Activated CD8-positive, alpha-beta memory T cell treated with anti-CD3 and anti-CD28 coated beads, Interleukin-2, amount 10 ng/mL, durations not matched to agents 7 days and 5 days (primary cell): ENCODE measurements at regions not wholly inside any gene's neighbourhood (a gene's known extent, or its start where the extent isn't known, plus 50 kb on each side); places are given as distances from the start of the nearest gene placed in this dataset.

ENCODE experiments used
- ATAC-seq: fragments of 150-1000 bp; cut with Tn5 transposase; one replicate; pipeline ENCODE4 v1.10.0; 2021; ENCODE audit warnings: moderate library complexity
- CTCF ChIA-PET: fragments of 350-600 bp; sonication (Branson Sonifier 250); formaldehyde crosslinking; loops from one replicate; lab custom pipeline; 2021; ENCODE audit warnings: antibody characterized with exemption; lab: Charles Lee
- DNase-seq: peaks from one replicate; pipeline ENCODE4 v3.0.0-alpha.2; 2020
- H3K27ac Mint-ChIP-seq: one replicate; pipeline ENCODE4 v1.8.0; 2021; ENCODE audit warnings: mild to moderate bottlenecking, mixed read lengths
- H3K27me3 Mint-ChIP-seq: one replicate; pipeline ENCODE4 v1.8.0; 2021; ENCODE audit warnings: mixed read lengths
- H3K36me3 Mint-ChIP-seq: one replicate; pipeline ENCODE4 v1.8.0; 2021; ENCODE audit warnings: mild to moderate bottlenecking, mixed read lengths
- H3K4me1 Mint-ChIP-seq: one replicate; pipeline ENCODE4 v1.8.0; 2021; ENCODE audit warnings: mixed read lengths
- H3K4me3 Mint-ChIP-seq: one replicate; pipeline ENCODE4 v1.8.0; 2021; ENCODE audit warnings: mild to moderate bottlenecking, moderate library complexity, mixed read lengths
- H3K9me3 Mint-ChIP-seq: one replicate; pipeline ENCODE4 v1.8.0; 2022; ENCODE audit warnings: low read depth, mixed read lengths

DNA sequence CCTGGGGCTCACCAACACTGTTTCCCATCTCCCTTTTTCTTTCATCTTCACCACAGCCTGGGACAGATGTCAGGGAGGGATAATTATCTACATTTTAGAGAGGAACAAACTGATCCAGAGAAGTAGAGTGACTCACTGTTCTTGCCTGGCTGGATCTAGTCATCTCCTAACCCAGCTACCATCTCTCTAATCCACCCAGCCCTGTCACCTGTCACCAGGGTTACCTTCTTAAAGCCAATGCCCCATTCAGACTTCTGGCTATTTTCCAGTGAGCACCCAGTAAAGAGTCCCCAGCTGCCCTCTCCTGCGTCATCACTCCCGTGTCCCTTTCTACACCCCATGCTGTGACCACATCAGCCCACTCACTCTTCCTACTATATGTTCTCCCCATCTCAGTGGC, 68.4 kb upstream of the DUSP5 start:
- Mint-ChIP-seq H3K36me3 (peaks cover 4% of the 10 kb centered on the region), H3K4me3 (no peak overlapping the region), H3K27ac (peak overlapping the region; percentile 37), H3K9me3 (no peaks in the 10 kb centered on the region), H3K27me3 (no peaks in the 10 kb centered on the region), H3K4me1 (peaks cover 83% of the 10 kb centered on the region)
- ATAC-seq (no peak), DNase-seq (no peak)
- CTCF ChIA-PET: interaction anchor here (1.4 to 4.5 kb wide), 3 partner anchors 12 to 75 kb away, joined by 5 to 27 read pairs (median 17); no protein-coding TSS in a partner anchor

DNA sequence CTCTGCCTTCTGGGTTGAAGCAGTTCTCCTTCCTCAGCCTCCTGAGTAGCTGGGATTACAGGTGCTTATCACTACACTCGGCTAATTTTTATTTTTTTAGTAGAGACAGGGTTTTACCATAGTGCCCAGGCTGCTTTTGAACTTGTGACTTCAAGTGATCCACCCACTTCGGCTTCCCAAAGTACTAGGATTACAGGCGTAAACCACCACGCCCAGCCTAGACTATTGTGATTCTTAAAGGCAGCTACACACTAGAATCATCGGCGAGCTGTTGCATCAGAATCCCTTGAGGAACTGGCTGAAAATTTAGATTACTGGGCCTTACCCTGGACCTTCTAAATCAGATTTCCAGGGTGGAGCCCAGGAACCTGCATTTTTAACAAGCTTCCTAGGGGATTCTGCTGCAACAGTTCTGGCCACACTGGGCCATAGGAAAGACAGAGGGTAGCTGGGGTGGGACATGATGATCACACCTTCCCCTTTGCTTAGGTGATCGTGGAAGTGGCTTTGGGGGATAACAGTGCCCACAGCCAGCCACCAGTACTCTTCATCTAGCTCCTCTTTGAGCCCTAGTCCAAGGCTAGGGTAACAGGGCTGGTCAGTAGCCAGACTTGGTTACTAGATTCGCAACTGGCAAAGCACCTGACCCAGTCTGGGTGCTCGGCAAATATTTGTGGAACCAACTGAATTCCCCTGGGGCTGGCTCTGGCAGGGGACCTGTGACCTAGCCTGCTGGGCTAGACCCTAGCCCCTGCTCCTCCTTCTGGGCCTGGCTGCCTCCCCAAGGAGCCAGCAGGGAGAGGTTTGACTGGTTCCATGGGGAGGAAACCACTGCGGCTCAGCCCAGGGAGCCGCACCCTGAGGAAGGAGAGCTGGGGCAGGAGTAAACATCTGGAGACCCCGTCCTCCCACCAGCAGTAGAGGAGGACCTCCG, 67.1 kb upstream of the DUSP5 start:
- Mint-ChIP-seq H3K27me3 (no peaks in the 10 kb centered on the region), H3K4me1 (peaks cover 73% of the 10 kb centered on the region), H3K9me3 (no peaks in the 10 kb centered on the region), H3K36me3 (peaks cover 3% of the 10 kb centered on the region), H3K4me3 (no peak overlapping the region), H3K27ac (no peak overlapping the region)
- no peak for ATAC-seq
- DNase-seq: no peak
- CTCF ChIA-PET: interaction anchor here (1.3 to 4.5 kb wide), 5 partner anchors 11 to 76 kb away, joined by 3 to 27 read pairs (median 6); no protein-coding TSS in a partner anchor

DNA sequence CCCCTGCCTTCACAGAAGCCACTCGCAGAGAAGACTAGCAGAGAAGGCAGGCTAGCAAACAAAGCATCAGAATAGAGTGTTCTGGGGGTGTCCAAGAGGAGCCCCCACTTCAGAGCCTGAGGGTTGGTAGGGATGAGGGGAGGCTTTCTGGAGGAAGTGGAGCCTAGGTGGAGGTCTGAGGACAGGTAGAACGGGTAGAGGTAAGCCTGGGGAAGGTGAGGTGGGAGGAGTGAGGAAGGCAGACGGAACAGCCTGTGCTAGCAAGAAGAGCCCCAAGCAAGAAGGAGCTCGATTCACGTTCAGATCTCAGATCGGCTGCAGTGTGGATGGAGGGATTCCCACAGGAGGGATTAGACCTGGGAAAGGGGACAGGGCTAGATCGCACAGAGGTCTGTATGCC, 66.0 kb upstream of the DUSP5 start:
- Mint-ChIP-seq H3K4me3 (no peak overlapping the region), H3K9me3 (no peaks in the 10 kb centered on the region), H3K36me3 (peaks cover 2% of the 10 kb centered on the region), H3K4me1 (peaks cover 62% of the 10 kb centered on the region), H3K27ac (no peak overlapping the region), H3K27me3 (no peaks in the 10 kb centered on the region)
- ATAC-seq (no peak), DNase-seq (no peak)
- CTCF ChIA-PET: interaction anchor here (1.1 to 4.5 kb wide), 5 partner anchors 10 to 78 kb away, joined by 3 to 27 read pairs (median 6); no protein-coding TSS in a partner anchor

GRCh38 chr10:110432084-110432483, 65.6 kb upstream of the DUSP5 start:
- H3K36me3 Mint-ChIP-seq: peaks cover 2% of the 10 kb centered on the region
- no peaks in the 10 kb centered on the region for H3K27me3 Mint-ChIP-seq
- ATAC-seq (peak; percentile 72), DNase-seq (no peak)
- no peaks in the 10 kb centered on the region for H3K9me3 Mint-ChIP-seq
- H3K4me3 Mint-ChIP-seq: no peak overlapping the region
- CTCF ChIA-PET: interaction anchor here (1.1 to 4.0 kb wide), 4 partner anchors 9 to 79 kb away, joined by 3 to 17 read pairs (median 6); no protein-coding TSS in a partner anchor
- H3K4me1 Mint-ChIP-seq: peaks cover 58% of the 10 kb centered on the region
- H3K27ac Mint-ChIP-seq: no peak overlapping the region

GRCh38 chr10:110432814-110433565, 64.7 kb upstream of the DUSP5 start:
- Mint-ChIP-seq H3K36me3 (peaks cover 2% of the 10 kb centered on the region), H3K4me3 (no peak overlapping the region), H3K27ac (no peak overlapping the region), H3K9me3 (no peaks in the 10 kb centered on the region), H3K27me3 (no peaks in the 10 kb centered on the region), H3K4me1 (peaks cover 49% of the 10 kb centered on the region)
- DNase-seq (no peak), ATAC-seq (no peak)
- CTCF ChIA-PET: interaction anchor here (0.7 to 4.0 kb wide), 3 partner anchors 8 to 15 kb away, joined by 3 to 17 read pairs (median 5); no protein-coding TSS in a partner anchor

DNA sequence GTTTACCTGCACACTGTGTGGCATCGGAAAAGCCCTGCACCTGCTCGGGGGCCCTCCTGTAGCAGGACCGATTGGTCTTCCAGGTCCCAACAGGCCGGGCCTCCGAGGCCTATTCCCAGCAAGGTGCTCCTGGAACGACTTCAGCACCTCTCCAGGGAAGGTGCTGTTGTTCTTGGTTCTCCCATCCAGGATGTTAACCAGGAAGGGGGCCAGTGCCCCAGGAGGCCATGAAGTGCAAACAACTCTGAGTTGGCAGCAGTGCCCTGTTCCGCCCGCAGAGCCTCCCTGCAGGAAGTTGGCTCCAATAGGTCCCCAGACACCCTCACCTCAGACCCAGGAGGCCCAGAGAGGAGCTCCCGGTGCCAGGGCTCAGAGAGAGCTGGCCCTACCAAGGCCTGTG, 64.0 kb upstream of the DUSP5 start:
- no peak overlapping the region for H3K4me3 Mint-ChIP-seq
- H3K27ac Mint-ChIP-seq: no peak overlapping the region
- CTCF ChIA-PET: no interaction called here
- no peak for DNase-seq
- no peaks in the 10 kb centered on the region for H3K9me3 Mint-ChIP-seq
- H3K36me3 Mint-ChIP-seq: peaks cover 2% of the 10 kb centered on the region
- H3K27me3 Mint-ChIP-seq: no peaks in the 10 kb centered on the region
- peaks cover 45% of the 10 kb centered on the region for H3K4me1 Mint-ChIP-seq
- no peak for ATAC-seq

GRCh38 chr10:110434489-110435096, 63.1 kb upstream of the DUSP5 start:
- Mint-ChIP-seq H3K4me3 (no peak overlapping the region), H3K9me3 (no peaks in the 10 kb centered on the region), H3K27me3 (no peaks in the 10 kb centered on the region), H3K4me1 (peaks cover 37% of the 10 kb centered on the region), H3K27ac (no peak overlapping the region), H3K36me3 (peaks cover 2% of the 10 kb centered on the region)
- ATAC-seq (no peak), DNase-seq (no peak)
- CTCF ChIA-PET: interaction anchor here (1.1 kb wide), 1 partner anchor 9 kb away, joined by 5 read pairs; no protein-coding TSS in a partner anchor

DNA sequence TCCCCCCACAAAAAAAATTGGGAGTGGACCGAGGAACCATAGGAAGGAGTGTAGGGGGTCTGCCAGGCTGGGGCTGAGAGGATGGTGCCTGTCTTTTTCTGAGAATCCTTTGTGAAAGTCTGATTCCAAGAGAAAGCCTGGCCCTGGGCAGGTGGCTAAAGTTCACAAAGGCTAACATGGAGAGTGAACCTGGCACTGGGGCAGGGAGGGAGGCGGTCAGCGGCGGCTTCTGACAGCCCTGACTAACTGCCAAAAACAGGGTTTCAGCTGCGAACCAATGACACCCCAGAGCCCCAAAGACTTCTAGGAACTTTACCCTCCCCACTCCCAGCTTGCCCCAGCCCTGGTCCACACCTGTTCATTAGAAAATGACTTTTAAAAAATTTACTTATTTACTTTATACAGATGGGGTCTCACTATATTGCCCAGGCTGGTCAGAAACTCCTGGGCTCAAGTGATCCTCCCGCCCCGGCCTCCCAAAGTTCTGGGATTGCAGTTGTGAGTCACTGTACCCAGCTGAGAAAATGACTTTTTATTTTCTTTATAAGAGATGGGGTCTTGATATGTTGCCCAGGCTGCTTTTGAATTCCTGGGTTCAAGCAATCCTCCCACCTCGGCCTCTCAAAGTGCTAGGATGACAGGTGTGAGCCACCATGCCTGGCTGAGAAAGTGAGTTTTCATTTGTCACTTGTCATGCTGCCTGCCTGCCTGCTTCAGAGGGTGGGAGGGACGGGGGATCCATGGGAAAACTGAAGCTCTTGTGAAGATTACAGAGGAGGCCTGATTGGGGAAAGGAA, 61.0 kb upstream of the DUSP5 start:
- DNase-seq: no peak
- Mint-ChIP-seq H3K27me3 (no peaks in the 10 kb centered on the region), H3K4me1 (peaks cover 26% of the 10 kb centered on the region), H3K36me3 (peaks cover 2% of the 10 kb centered on the region), H3K27ac (no peak overlapping the region), H3K9me3 (no peaks in the 10 kb centered on the region), H3K4me3 (no peak overlapping the region)
- no peak for ATAC-seq
- CTCF ChIA-PET: no interaction called here

DNA sequence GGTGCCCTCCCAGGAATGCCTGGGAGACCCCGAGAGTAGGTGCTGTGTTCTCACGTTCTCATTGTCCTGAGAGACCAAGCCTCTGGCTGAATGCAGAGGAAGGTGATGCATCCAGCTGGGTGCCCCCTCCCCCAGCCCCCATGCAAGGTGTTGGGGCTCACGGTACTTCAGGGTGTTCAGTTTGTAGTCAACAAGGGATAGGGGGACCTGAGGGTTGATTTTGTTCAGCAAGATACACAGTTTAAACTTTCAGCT, 60.4 kb upstream of the DUSP5 start:
- CTCF ChIA-PET: no interaction called here
- Mint-ChIP-seq H3K27me3 (no peaks in the 10 kb centered on the region), H3K9me3 (no peaks in the 10 kb centered on the region), H3K27ac (no peak overlapping the region), H3K4me3 (no peak overlapping the region), H3K36me3 (no peaks in the 10 kb centered on the region), H3K4me1 (peaks cover 26% of the 10 kb centered on the region)
- no peak for ATAC-seq
- no peak for DNase-seq

GRCh38 chr10:110437761-110438341, 59.9 kb upstream of the DUSP5 start:
- Mint-ChIP-seq H3K9me3 (no peaks in the 10 kb centered on the region), H3K36me3 (no peaks in the 10 kb centered on the region), H3K27me3 (no peaks in the 10 kb centered on the region), H3K4me3 (no peak overlapping the region), H3K4me1 (peaks cover 22% of the 10 kb centered on the region), H3K27ac (no peak overlapping the region)
- DNase-seq (no peak), ATAC-seq (no peak)
- CTCF ChIA-PET: no interaction called here

GRCh38 chr10:110442746-110443145, 55.0 kb upstream of the DUSP5 start:
- CTCF ChIA-PET: interaction anchor here (1.6 kb wide), 1 partner anchor 9 kb away, joined by 3 read pairs; no protein-coding TSS in a partner anchor
- H3K4me3 Mint-ChIP-seq: no peak overlapping the region
- ATAC-seq: no peak

DNA sequence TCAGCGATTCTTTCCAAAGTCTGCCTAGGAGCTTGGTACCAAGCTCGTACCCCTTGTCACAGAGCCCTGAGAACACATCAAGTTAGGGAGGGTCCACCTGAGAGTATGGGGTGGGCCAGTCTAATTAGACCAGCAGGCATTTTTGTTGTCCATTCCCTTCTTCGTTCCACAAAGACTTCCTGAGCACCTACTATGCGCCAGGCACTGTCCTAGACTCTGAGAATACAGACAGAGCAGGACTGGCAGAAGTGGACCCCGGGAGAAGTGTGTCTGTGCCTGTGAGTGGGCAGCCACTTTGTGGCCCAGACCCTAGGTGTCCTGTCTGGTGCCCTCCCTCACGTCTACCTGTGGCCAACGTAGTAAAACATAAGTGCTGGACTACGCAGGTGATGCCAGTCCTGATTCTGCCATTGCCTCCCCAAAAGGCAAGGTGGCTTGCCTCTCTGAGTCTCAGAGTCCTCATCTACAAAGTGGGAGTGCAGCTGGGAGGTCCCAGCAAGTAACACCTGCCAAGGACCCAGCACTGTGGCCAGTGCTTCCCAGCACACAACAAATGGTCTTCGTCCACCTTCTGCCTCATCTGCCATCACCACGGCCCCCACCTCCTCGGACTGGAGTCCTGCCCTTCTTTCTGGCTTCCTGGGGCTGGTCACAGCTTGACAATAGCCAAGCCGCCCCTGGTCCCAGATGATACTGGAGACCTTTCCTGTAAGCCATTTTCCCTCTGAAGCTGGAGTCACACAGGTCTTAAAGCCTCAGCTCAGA, 54.3 kb upstream of the DUSP5 start:
- DNase-seq (no peak), ATAC-seq (no peak)
- no peaks in the 10 kb centered on the region for H3K9me3 Mint-ChIP-seq
- H3K27me3 Mint-ChIP-seq: no peaks in the 10 kb centered on the region
- peaks cover 3% of the 10 kb centered on the region for H3K36me3 Mint-ChIP-seq
- H3K27ac Mint-ChIP-seq: peak overlapping the region; percentile 52
- H3K4me1 Mint-ChIP-seq: peaks cover 42% of the 10 kb centered on the region
- CTCF ChIA-PET: no interaction called here
- H3K4me3 Mint-ChIP-seq: no peak overlapping the region

More at GRCh38 chr10:110442746-110443145, 55.0 kb upstream of the DUSP5 start:
- H3K27ac Mint-ChIP-seq: no peak overlapping the region
- peaks cover 37% of the 10 kb centered on the region for H3K4me1 Mint-ChIP-seq
- no peaks in the 10 kb centered on the region for H3K27me3 Mint-ChIP-seq
- no peak for DNase-seq
- no peaks in the 10 kb centered on the region for H3K9me3 Mint-ChIP-seq
- peaks cover 3% of the 10 kb centered on the region for H3K36me3 Mint-ChIP-seq
